H1 (cell line): ENCODE measurements at regions not wholly inside any gene's neighbourhood (a gene's known extent, or its start where the extent isn't known, plus 50 kb on each side); places are given as distances from the start of the nearest gene placed in this dataset.

Experiments
- CTCF ChIA-PET: fragments of 300-600 bp; sonication (Branson Sonifier 250); formaldehyde crosslinking; loops from one replicate; lab custom pipeline; 2021; ENCODE audit not compliant: partially characterized antibody; lab: Charles Lee
- POLR2A ChIA-PET: fragments of 300-600 bp; sonication (Branson Sonifier 250); formaldehyde crosslinking; loops from one replicate; lab custom pipeline; 2021; ENCODE audit warnings: inconsistent platforms; ENCODE audit not compliant: partially characterized antibody; lab: Charles Lee
- DNase-seq, 2 experiments: peaks; one replicate each; pipeline versions ENCODE4 v3.0.0 to v3.0.0-alpha.2; 2010 to 2022; ENCODE audit warnings: low spot score in 2 of 2, low read depth in 1 of 2, mixed read lengths in 1 of 2
- FAIRE-seq: peaks from 2 replicates; lab custom pipeline; 2011; peaks lifted over from hg19 to GRCh38; lab: Jason Lieb, UNC
- H2AFZ ChIP-seq: 2 replicates; pipeline ENCODE4 v1.8.1; 2012; ENCODE audit warnings: low read length, inconsistent platforms
- H2AK5ac ChIP-seq: 2 replicates; pipeline ENCODE4 v1.6.1; 2013; ENCODE audit warnings: low read depth, low read length
- H2BK120ac ChIP-seq: replicated peaks from 2 replicates; pipeline ENCODE3; 2013; ENCODE audit warnings: low read depth, low read length, inconsistent platforms
- H2BK12ac ChIP-seq: 2 replicates; pipeline ENCODE4 v1.6.1; 2013; ENCODE audit warnings: low read depth, low read length
- H2BK15ac ChIP-seq: 2 replicates; pipeline ENCODE4 v1.6.1; 2013; ENCODE audit warnings: low read length
- H2BK20ac ChIP-seq: 2 replicates; pipeline ENCODE4 v1.6.1; 2013; ENCODE audit warnings: low read length
- H2BK5ac ChIP-seq: 2 replicates; pipeline ENCODE4 v1.6.1; 2013; ENCODE audit warnings: low read depth, low read length
- H3K14ac ChIP-seq: 2 replicates; pipeline ENCODE4 v1.6.1; 2013; ENCODE audit warnings: inconsistent platforms; ENCODE audit not compliant: insufficient read length
- H3K18ac ChIP-seq: 2 replicates; pipeline ENCODE4 v1.6.1; 2013; ENCODE audit warnings: low read length; ENCODE audit errors: extremely low read depth
- H3K23ac ChIP-seq: 2 replicates; pipeline ENCODE4 v1.6.1; 2013; ENCODE audit warnings: inconsistent platforms; ENCODE audit not compliant: insufficient read length
- H3K23me2 ChIP-seq: 2 replicates; pipeline ENCODE4 v1.6.1; 2013; ENCODE audit warnings: low read depth, low read length
- H3K27ac ChIP-seq: 2 replicates; pipeline ENCODE4 v1.6.1; 2011; ENCODE audit warnings: low read depth, low read length, inconsistent platforms
- H3K27me3 ChIP-seq, 4 experiments: replicated peaks in 1 of 4; 1 replicate in 1 of 4; 2 replicates in 3 of 4; pipeline versions ENCODE4 v1.6.1 to v1.8.1; 2011 to 2013; ENCODE audit warnings: low read length in 3 of 4, mild to moderate bottlenecking in 3 of 4, inconsistent platforms in 2 of 4, mixed read lengths in 2 of 4, moderate library complexity in 1 of 4; ENCODE audit not compliant: control insufficient read depth in 3 of 4, insufficient read depth in 3 of 4; ENCODE audit errors: extremely low read depth in 1 of 4
- H3K36me3 ChIP-seq, 4 experiments: 2 replicates each; pipeline versions ENCODE4 v1.6.1 to v1.8.1; 2011 to 2013; ENCODE audit warnings: mild to moderate bottlenecking in 4 of 4, low read length in 3 of 4, moderate library complexity in 2 of 4, control low read depth in 1 of 4, inconsistent platforms in 1 of 4; ENCODE audit not compliant: insufficient read depth in 4 of 4, control insufficient read depth in 2 of 4
- H3K4ac ChIP-seq: replicated peaks from 2 replicates; pipeline ENCODE3; 2013; ENCODE audit warnings: low read length, low read depth, mixed read lengths, inconsistent platforms; ENCODE audit not compliant: insufficient read length
- H3K4me1 ChIP-seq, 4 experiments: replicated peaks in 1 of 4; 1 replicate in 1 of 4; 2 replicates in 3 of 4; pipeline versions ENCODE4 v1.6.1 to v1.8.1; 2011 to 2013; ENCODE audit warnings: low read length in 3 of 4, inconsistent platforms in 2 of 4, mixed read lengths in 1 of 4; ENCODE audit not compliant: insufficient read depth in 4 of 4, control insufficient read depth in 3 of 4
- H3K4me2 ChIP-seq, 2 experiments: 2 replicates each; pipeline versions ENCODE4 v1.6.1 to v1.8.1; 2011 to 2013; ENCODE audit warnings: low read depth in 2 of 2, low read length in 2 of 2, control low read depth in 1 of 2, inconsistent platforms in 1 of 2, mild to moderate bottlenecking in 1 of 2; ENCODE audit not compliant: insufficient read depth in 1 of 2
- H3K4me3 ChIP-seq, 4 experiments: fragments of 200-600, 300-600 bp in 1 of 4; sonication (generic), shearing (Covaris generic), sonication (Bioruptor Twin) in 1 of 4; 2 replicates each; pipeline versions ENCODE4 v1.5.1 to v1.8.1; 2011 to 2016; ENCODE audit warnings: low read length in 4 of 4, low read depth in 3 of 4, control low read depth in 2 of 4, inconsistent platforms in 2 of 4, mild to moderate bottlenecking in 2 of 4, mixed read lengths in 1 of 4, moderate library complexity in 1 of 4; ENCODE audit not compliant: insufficient read depth in 2 of 4; ENCODE audit errors: extremely low read depth in 1 of 4
- H3K56ac ChIP-seq: replicated peaks from 2 replicates; pipeline ENCODE3; 2013; ENCODE audit warnings: low read depth, mild to moderate bottlenecking, mixed read lengths, low read length, inconsistent platforms; ENCODE audit not compliant: insufficient read length
- H3K79me1 ChIP-seq: 2 replicates; pipeline ENCODE4 v1.6.1; 2013; ENCODE audit warnings: low read depth, low read length, control low read depth
- H3K79me2 ChIP-seq, 2 experiments: 2 replicates each; pipeline versions ENCODE4 v1.6.1 to v1.8.1; 2012 to 2013; ENCODE audit warnings: low read length in 2 of 2, mild to moderate bottlenecking in 2 of 2, inconsistent platforms in 1 of 2; ENCODE audit not compliant: insufficient read depth in 2 of 2, control insufficient read depth in 1 of 2
- H3K9ac ChIP-seq, 4 experiments: replicated peaks in 1 of 4; 1 replicate in 1 of 4; 2 replicates in 3 of 4; pipeline versions ENCODE4 v1.6.1 to v1.8.1; 2011 to 2013; ENCODE audit warnings: low read depth in 3 of 4, low read length in 3 of 4, control low read depth in 2 of 4, mild to moderate bottlenecking in 2 of 4, moderate library complexity in 2 of 4, inconsistent platforms in 1 of 4; ENCODE audit errors: extremely low read depth in 1 of 4
- H3K9me3 ChIP-seq, 2 experiments: 2 replicates each; pipeline versions ENCODE4 v1.6.1 to v1.8.1; 2012 to 2013; ENCODE audit warnings: mild to moderate bottlenecking in 2 of 2, moderate library complexity in 2 of 2, control low read depth in 1 of 2, inconsistent platforms in 1 of 2, low read depth in 1 of 2, low read length in 1 of 2, mixed read lengths in 1 of 2; ENCODE audit not compliant: insufficient read depth in 2 of 2
- H4K20me1 ChIP-seq, 2 experiments: replicated peaks in 1 of 2; 2 replicates each; pipeline versions ENCODE3 to v1.8.1; 2011 to 2013; ENCODE audit warnings: inconsistent platforms in 2 of 2, low read length in 2 of 2, mild to moderate bottlenecking in 1 of 2; ENCODE audit not compliant: insufficient read depth in 2 of 2, control insufficient read depth in 1 of 2
- H4K5ac ChIP-seq: 2 replicates; pipeline ENCODE4 v1.6.1; 2013; ENCODE audit warnings: low read length, low read depth, mixed read lengths, inconsistent platforms; ENCODE audit not compliant: insufficient read length
- H4K8ac ChIP-seq: 2 replicates; pipeline ENCODE4 v1.8.0; 2013; ENCODE audit warnings: mild to moderate bottlenecking, moderate library complexity, low read length, inconsistent platforms; ENCODE audit not compliant: insufficient read depth; ENCODE audit errors: extremely low read depth
- H4K91ac ChIP-seq: replicated peaks from 2 replicates; pipeline ENCODE3; 2013; ENCODE audit warnings: low read length, mixed read lengths, inconsistent platforms; ENCODE audit not compliant: insufficient read length
- ASH2L ChIP-seq: fragments of 200-600, 300-600 bp; sonication (generic); IDR thresholded peaks from one replicate; pipeline ENCODE4 v1.7.1; 2017; ENCODE audit warnings: low read length
- BCL11A ChIP-seq, 2 experiments: IDR thresholded peaks; one replicate each; pipeline ENCODE4 v1.6.1; 2011; ENCODE audit warnings: low read depth in 2 of 2, low read length in 2 of 2, mild to moderate bottlenecking in 2 of 2
- CBX5 ChIP-seq: fragments of 300-800, 300-1000 bp; sonication (generic); IDR thresholded peaks from 2 replicates; pipeline ENCODE4 v1.7.1; 2016; ENCODE audit warnings: antibody characterized with exemption, low read length, low read depth
- CHD1 ChIP-seq: IDR thresholded peaks from 2 replicates; pipeline ENCODE4 v1.6.1; 2012; ENCODE audit warnings: low read depth, low read length, improper control_type of control experiment
- CHD2 ChIP-seq: IDR thresholded peaks from 2 replicates; pipeline ENCODE4 v1.6.1; 2012; ENCODE audit warnings: low read length, improper control_type of control experiment
- EP300 ChIP-seq, 2 experiments: IDR thresholded peaks; 1 replicate in 1 of 2; 2 replicates in 1 of 2; pipeline ENCODE4 v1.6.1; 2011 to 2012; ENCODE audit warnings: low read depth in 2 of 2, low read length in 2 of 2, mild to moderate bottlenecking in 2 of 2, borderline replicate concordance in 1 of 2, inconsistent platforms in 1 of 2, moderate library complexity in 1 of 2
- EZH2 ChIP-seq: fragments of 200-600 bp; sonication (generic); IDR thresholded peaks from 2 replicates; pipeline ENCODE4 v1.7.1; 2012; ENCODE audit warnings: low read depth, mild to moderate bottlenecking, moderate library complexity, low read length, inconsistent platforms; ENCODE audit not compliant: severe bottlenecking
- GABPA ChIP-seq: IDR thresholded peaks from 2 replicates; pipeline ENCODE4 v1.6.1; 2011; ENCODE audit warnings: mild to moderate bottlenecking, low read length, moderate library complexity, borderline replicate concordance; ENCODE audit not compliant: insufficient read depth
- NRF1 ChIP-seq: IDR thresholded peaks from 2 replicates; pipeline ENCODE4 v1.6.1; 2011; ENCODE audit warnings: mild to moderate bottlenecking, low read depth, low read length, improper control_type of control experiment
- POLR2A ChIP-seq, 2 experiments: IDR thresholded peaks; 1 replicate in 1 of 2; 2 replicates in 1 of 2; pipeline ENCODE4 v1.6.1; 2011; ENCODE audit warnings: low read depth in 2 of 2, low read length in 2 of 2, mild to moderate bottlenecking in 2 of 2; ENCODE audit errors: control extremely low read depth in 1 of 2
- RXRA ChIP-seq: IDR thresholded peaks from 2 replicates; pipeline ENCODE4 v1.6.1; 2011; ENCODE audit warnings: low read depth, mild to moderate bottlenecking, low read length, moderate library complexity; ENCODE audit not compliant: insufficient read depth
- SIRT6 ChIP-seq: IDR thresholded peaks from one replicate; pipeline ENCODE4 v1.7.1; 2012; ENCODE audit warnings: low read length, inconsistent platforms
- SP1 ChIP-seq: IDR thresholded peaks from 2 replicates; pipeline ENCODE4 v1.6.1; 2011; ENCODE audit warnings: low read depth, low read length
- SP2 ChIP-seq: IDR thresholded peaks from 2 replicates; pipeline ENCODE4 v1.6.1; 2012; ENCODE audit warnings: mild to moderate bottlenecking, low read length, inconsistent platforms
- SP4 ChIP-seq: IDR thresholded peaks from 2 replicates; pipeline ENCODE4 v1.6.1; 2012; ENCODE audit warnings: low read length, inconsistent platforms
- TEAD4 ChIP-seq: IDR thresholded peaks from 2 replicates; pipeline ENCODE4 v1.6.1; 2012; ENCODE audit warnings: low read depth, low read length, inconsistent platforms, mixed read lengths
- WGBS, 2 experiments: shearing (Covaris generic) in 1 of 2; methylation state at CpG; one replicate each; pipeline versions ENCODE4 v1.1.6 to v1.1.7; 2013 to 2015; ENCODE audit warnings: low lambda C conversion rate in 2 of 2, mixed read lengths in 2 of 2, inconsistent platforms in 1 of 2, low coverage in 1 of 2, missing lambda C conversion rate in 1 of 2; ENCODE audit not compliant: insufficient replicate concordance in 2 of 2, insufficient coverage in 1 of 2, insufficient read length in 1 of 2; ENCODE audit errors: extremely low coverage in 1 of 2, missing lambda C conversion rate in 1 of 2; 5-methylcytosine and 5-hydroxymethylcytosine counted together

GRCh38 chr10:5314840-5315239, 49.9 kb upstream of the UCN3 start:
- Histone ChIP-seq H3K4me3 (no peak overlapping the region), H2BK20ac (no peak overlapping the region), H3K4ac (no peak overlapping the region), H4K20me1 (no peaks in the 10 kb centered on the region)
- TF ChIP-seq CBX5 (no peak), BCL11A (IDR thresholded peaks at IDR 0.05; ENCODE audit: low read depth in 2 of 2, low read length in 2 of 2) (no peak), RXRA (no peak), SP2 (no peak), EZH2 (no peak), SP1 (no peak), EP300 (IDR thresholded peaks at IDR 0.05; ENCODE audit: borderline replicate concordance in 1 of 2, low read depth in 2 of 2, low read length in 2 of 2) (no peak), POLR2A (IDR thresholded peaks at IDR 0.05; ENCODE audit: control extremely low read depth in 1 of 2, low read depth in 2 of 2, low read length in 2 of 2) (no peak), TEAD4 (no peak), CHD2 (no peak), CHD1 (no peak), SP4 (no peak), ASH2L (no peak), NRF1 (no peak), GABPA (no peak), SIRT6 (no peak)
- TF ChIP-seq, all 59 proteins: peak for 0
- Histone ChIP-seq H3K9me3 (no peaks in the 10 kb centered on the region), H3K14ac (no peak overlapping the region), H2BK15ac (no peak overlapping the region), H3K23me2 (no peaks in the 10 kb centered on the region), H3K36me3 (no peaks in the 10 kb centered on the region), H3K79me2 (no peaks in the 10 kb centered on the region), H3K9ac (no peak overlapping the region), H3K23ac (no peak overlapping the region), H2BK120ac (no peak overlapping the region), H2AK5ac (no peak overlapping the region), H4K91ac (no peak overlapping the region), H4K5ac (no peak overlapping the region), H3K27me3 (no peaks in the 10 kb centered on the region), H3K79me1 (no peaks in the 10 kb centered on the region), H3K18ac (no peak overlapping the region), H2AFZ (0 out of 2 replicates have a peak overlapping the region, but pooled peaks have one; percentile 0), H3K27ac (no peak overlapping the region), H2BK12ac (no peak overlapping the region), H3K4me1 (no peaks in the 10 kb centered on the region), H2BK5ac (no peak overlapping the region), H3K56ac (no peak overlapping the region), H4K8ac (no peak overlapping the region), H3K4me2 (no peak overlapping the region)
- WGBS, 2 experiments = 88% methylated on average over 5 of the region's 5 CpGs; no CpG with 5 or more reads in 1 of the 2 experiments
- POLR2A ChIA-PET = no interaction called here
- FAIRE-seq = no peak
- DNase-seq = no peak
- CTCF ChIA-PET = interaction anchor here (1.2 kb wide), 1 partner anchor 65 kb away, joined by 3 read pairs; no protein-coding TSS in a partner anchor
